ENCODE measurements at regions not wholly inside any gene's neighbourhood (a gene's known extent, or its start where the extent isn't known, plus 50 kb on each side); places are given as distances from the start of the nearest gene placed in this dataset.
"Not testable (repeated sequence)": the region's sequence is repeated elsewhere in the genome, so short reads cannot be mapped to it uniquely, and the experiment has no call there.

- TF ChIP-seq POLR2A, CTCF (IDR thresholded peaks at IDR 0.05): not testable (repeated sequence)
Observed at GRCh38 chr5:62233083-62234046, 72.6 kb upstream of the KIF2A start.

Measured in lower leg skin (tissue), 3 donors.